ENCODE measurements at regions not wholly inside any gene's neighbourhood (a gene's known extent, or its start where the extent isn't known, plus 50 kb on each side); places are given as distances from the start of the nearest gene placed in this dataset.

DNA sequence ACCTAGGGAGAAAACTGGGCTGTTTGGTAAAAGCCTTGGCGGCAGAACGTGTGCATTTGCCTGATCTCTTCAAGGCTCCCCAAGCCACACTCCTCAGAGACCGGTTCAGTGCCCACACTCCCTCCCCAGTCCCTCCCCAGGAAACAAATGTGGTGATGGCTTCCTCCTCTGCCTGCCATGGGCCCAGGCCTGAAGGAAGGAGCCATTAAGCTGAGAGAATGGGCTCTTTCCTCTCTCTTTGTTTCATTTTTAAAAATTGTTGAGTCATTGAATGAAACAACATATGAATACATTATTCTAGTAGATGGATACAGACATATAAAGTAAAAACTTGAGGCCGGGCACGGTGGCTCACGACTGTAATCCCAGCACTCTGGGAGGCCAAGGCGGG, 50.6 kb upstream of the YWHAQ start:
- Histone ChIP-seq H3K27me3 (no peaks in the 10 kb centered on the region), H3K9me3 (no peaks in the 10 kb centered on the region), H3K27ac (no peak overlapping the region), H3K4me3 (no peak overlapping the region), H3K36me3 (no peaks in the 10 kb centered on the region), H3K4me1 (no peaks in the 10 kb centered on the region)
- 70% methylated on average over 7 of the region's 7 CpGs for WGBS (ENCODE audit: insufficient coverage, low coverage, low lambda C conversion rate, missing lambda C conversion rate)
- intact Hi-C loops (cut with DNase I), result no loop called here
- ATAC-seq, result peak in 1 of 4 donors; percentile 38
- DNase-seq, result no peak
- TF ChIP-seq POLR2A (IDR thresholded peaks at IDR 0.05), result no peak

DNA sequence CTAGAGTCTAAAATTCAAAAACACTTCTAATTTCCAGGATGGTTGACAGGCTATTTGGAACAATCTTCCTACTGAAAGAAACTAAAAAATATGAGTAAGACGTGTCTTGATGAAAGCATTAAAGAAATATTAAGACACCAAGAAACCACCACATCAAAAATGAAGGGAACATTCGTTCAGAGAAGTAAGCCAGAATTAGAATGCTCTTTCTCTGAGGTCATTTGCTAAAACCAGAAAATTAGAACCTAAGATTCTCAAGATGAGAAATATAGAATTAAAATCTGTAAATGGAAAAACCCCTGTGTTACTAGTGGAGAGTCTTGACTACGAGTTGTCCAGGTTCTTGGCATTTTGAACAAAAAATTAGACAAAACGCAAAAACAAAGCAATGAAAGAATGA, 54.8 kb upstream of the YWHAQ start:
- ATAC-seq, result no peak
- TF ChIP-seq, protein P1, sequence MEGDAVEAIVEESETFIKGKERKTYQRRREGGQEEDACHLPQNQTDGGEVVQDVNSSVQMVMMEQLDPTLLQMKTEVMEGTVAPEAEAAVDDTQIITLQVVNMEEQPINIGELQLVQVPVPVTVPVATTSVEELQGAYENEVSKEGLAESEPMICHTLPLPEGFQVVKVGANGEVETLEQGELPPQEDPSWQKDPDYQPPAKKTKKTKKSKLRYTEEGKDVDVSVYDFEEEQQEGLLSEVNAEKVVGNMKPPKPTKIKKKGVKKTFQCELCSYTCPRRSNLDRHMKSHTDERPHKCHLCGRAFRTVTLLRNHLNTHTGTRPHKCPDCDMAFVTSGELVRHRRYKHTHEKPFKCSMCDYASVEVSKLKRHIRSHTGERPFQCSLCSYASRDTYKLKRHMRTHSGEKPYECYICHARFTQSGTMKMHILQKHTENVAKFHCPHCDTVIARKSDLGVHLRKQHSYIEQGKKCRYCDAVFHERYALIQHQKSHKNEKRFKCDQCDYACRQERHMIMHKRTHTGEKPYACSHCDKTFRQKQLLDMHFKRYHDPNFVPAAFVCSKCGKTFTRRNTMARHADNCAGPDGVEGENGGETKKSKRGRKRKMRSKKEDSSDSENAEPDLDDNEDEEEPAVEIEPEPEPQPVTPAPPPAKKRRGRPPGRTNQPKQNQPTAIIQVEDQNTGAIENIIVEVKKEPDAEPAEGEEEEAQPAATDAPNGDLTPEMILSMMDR (IDR thresholded peaks at IDR 0.05), result no peak
- no peak for TF ChIP-seq POLR2A (IDR thresholded peaks at IDR 0.05)
- intact Hi-C loops (cut with DNase I), result no loop called here
- Histone ChIP-seq H3K4me1 (no peaks in the 10 kb centered on the region), H3K27me3 (no peaks in the 10 kb centered on the region), H3K4me3 (no peak overlapping the region), H3K27ac (no peak overlapping the region), H3K9me3 (no peaks in the 10 kb centered on the region), H3K36me3 (no peaks in the 10 kb centered on the region)
- DNase-seq, result no peak
- WGBS (ENCODE audit: insufficient coverage, low coverage, low lambda C conversion rate, missing lambda C conversion rate), result 74% methylated on average over 4 of the region's 4 CpGs

DNA sequence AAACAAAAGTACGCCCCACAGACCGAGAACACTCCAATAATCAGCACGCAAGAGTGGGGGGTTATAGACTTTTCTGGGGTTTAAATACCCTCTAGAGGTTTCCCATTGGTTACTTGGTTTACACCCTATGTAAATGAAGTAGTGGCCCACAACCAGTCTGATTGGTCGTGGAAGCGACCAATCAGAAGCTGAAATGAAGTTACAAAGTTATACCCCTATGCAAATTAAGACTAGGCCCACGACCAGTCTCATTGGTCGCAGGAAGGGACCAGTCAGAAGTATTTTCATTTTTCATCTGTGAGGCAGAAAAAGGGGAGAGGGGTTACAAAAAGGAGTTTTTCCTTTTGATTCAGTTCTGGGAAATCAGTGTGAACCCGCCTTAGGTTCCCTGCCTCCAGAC, 55.3 kb upstream of the YWHAQ start:
- H3K4me1 ChIP-seq, result no peaks in the 10 kb centered on the region
- no peak overlapping the region for H3K27ac ChIP-seq
- H3K27me3 ChIP-seq, result no peaks in the 10 kb centered on the region
- ATAC-seq (no peak), DNase-seq (no peak)
- H3K9me3 ChIP-seq, result no peaks in the 10 kb centered on the region
- intact Hi-C loops (cut with DNase I), result no loop called here
- H3K4me3 ChIP-seq, result no peak overlapping the region
- H3K36me3 ChIP-seq, result no peaks in the 10 kb centered on the region
- 86% methylated on average over 8 of the region's 8 CpGs for WGBS (ENCODE audit: insufficient coverage, low coverage, low lambda C conversion rate, missing lambda C conversion rate)
- TF ChIP-seq, protein P1 (IDR thresholded peaks at IDR 0.05), result no peak
- TF ChIP-seq POLR2A (IDR thresholded peaks at IDR 0.05), result no peak

DNA sequence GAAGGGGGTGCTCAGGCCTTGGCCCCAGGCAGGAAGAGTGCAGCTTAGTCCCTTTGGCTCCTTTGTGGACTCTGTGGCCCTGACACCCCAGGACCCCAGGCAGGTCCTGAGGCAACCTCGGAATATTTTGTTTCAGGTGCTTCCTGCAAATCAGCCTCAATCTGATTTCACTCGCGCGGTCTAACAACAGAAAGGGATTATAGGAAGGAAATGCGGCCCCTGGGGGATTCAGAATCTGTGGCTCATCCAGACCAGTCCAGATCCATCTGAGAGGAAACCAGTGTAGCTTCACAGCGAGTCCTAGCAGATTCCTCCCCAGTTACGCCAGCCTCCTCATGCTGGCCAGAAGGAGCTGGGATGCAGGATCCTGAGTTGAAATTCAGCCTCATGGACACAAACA, 59.5 kb upstream of the YWHAQ start:
- 80% methylated on average over 1 of the region's 7 CpGs for WGBS (ENCODE audit: insufficient coverage, low coverage, low lambda C conversion rate, missing lambda C conversion rate)
- peak in 3 of 4 donors; percentile 22 to 72 (median 68) for ATAC-seq
- intact Hi-C loops (cut with DNase I), result no loop called here
- H3K4me1 ChIP-seq, result no peaks in the 10 kb centered on the region
- no peak for TF ChIP-seq POLR2A (IDR thresholded peaks at IDR 0.05)
- TF ChIP-seq, protein P1 (IDR thresholded peaks at IDR 0.05), result no peak
- H3K36me3 ChIP-seq, result no peaks in the 10 kb centered on the region
- no peak overlapping the region for H3K27ac ChIP-seq
- no peaks in the 10 kb centered on the region for H3K9me3 ChIP-seq
- no peaks in the 10 kb centered on the region for H3K27me3 ChIP-seq
- no peak for DNase-seq
- H3K4me3 ChIP-seq, result no peak overlapping the region

DNA sequence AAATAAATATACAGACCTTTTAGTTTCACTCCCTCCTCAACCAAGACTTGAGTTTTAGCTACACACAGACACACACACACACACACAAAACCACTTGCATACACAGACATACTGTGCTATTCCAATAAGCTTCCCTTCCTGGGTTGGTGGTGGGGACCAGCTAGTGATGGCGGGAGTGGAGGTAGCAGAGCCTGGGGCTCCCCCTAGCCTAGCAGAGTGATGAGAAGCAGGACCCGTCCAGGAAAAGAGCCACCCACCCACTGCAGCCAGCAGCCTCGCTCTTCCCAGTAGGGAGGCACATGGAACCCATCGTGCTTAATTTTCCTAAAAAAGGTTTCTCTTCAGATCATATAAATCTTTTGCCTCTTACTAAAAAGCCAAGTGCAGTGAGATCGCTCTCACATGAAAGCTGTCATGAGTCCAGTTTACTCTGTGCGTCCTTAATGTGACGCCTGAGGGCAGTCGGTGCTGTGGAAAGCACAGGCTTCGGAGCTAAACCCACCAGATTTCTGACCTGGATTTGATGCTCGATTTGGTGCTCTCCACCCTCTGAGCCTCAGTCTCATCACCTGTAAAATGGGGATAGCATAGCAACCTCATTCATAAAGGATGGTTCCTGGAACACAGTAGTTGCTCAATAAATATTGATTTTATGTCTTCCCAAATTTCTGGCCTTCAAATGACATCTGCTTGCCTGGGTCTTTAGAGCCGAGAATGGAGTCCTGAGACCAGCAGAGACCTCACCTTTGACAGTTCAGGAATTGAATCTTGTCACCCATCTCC, 60.1 kb upstream of the YWHAQ start:
- no peak overlapping the region for H3K27ac ChIP-seq
- no peaks in the 10 kb centered on the region for H3K36me3 ChIP-seq
- H3K9me3 ChIP-seq, result no peaks in the 10 kb centered on the region
- intact Hi-C loops (cut with DNase I), result no loop called here
- WGBS (ENCODE audit: insufficient coverage, low coverage, low lambda C conversion rate, missing lambda C conversion rate), result 85% methylated on average over 7 of the region's 11 CpGs
- ATAC-seq (no peak), DNase-seq (no peak)
- H3K4me1 ChIP-seq, result no peaks in the 10 kb centered on the region
- no peak overlapping the region for H3K4me3 ChIP-seq
- TF ChIP-seq POLR2A (IDR thresholded peaks at IDR 0.05), result no peak
- TF ChIP-seq, protein P1 (IDR thresholded peaks at IDR 0.05), result no peak
- no peaks in the 10 kb centered on the region for H3K27me3 ChIP-seq

Measured in right lobe of liver (tissue), 6 donors.